ENCODE measurements at regions not wholly inside any gene's neighbourhood (a gene's known extent, or its start where the extent isn't known, plus 50 kb on each side); places are given as distances from the start of the nearest gene placed in this dataset.

DNA sequence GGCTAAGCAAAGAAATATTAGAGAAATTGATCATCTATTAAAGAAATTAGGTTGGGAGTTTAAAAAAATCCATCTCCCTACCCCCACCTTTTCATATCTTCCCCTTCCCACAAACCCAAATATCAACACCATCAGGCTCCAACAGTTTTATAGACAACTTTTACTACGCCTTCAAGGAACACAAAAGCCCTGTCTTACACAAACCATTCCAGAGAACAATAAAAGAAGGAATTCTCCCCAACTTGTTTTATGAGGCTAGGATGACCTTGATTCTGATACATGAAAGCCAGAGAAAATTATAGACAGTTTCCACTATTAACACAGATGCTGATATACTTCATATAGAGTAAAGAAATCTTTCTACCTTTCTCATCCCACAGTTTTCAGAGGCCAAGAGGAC, 211.6 kb downstream of the OSR1 start:
- no peak for TF ChIP-seq CTCF (IDR thresholded peaks at IDR 0.05; ENCODE audit: borderline replicate concordance, extremely low read depth, low read length, poor library complexity, severe bottlenecking)
- TF ChIP-seq EZH2 (IDR thresholded peaks at IDR 0.05; ENCODE audit: borderline replicate concordance, low read depth, low read length, severe bottlenecking), result no peak
